SK-N-MC (cell line): ENCODE measurements at regions not wholly inside any gene's neighbourhood (a gene's known extent, or its start where the extent isn't known, plus 50 kb on each side); places are given as distances from the start of the nearest gene placed in this dataset.

Experiments used
- DNase-seq: peaks from one replicate; pipeline ENCODE4 v3.0.0-alpha.2; 2011; ENCODE audit warnings: low read depth, low spot score
- H3K27ac ChIP-seq: fragments of 200-600 bp; sonication (generic); 2 replicates; pipeline ENCODE4 v1.5.1; 2016; ENCODE audit warnings: mixed run types
- H3K36me3 ChIP-seq: fragments of 200-600 bp; sonication (generic); 2 replicates; pipeline ENCODE4 v1.6.1; 2017; ENCODE audit warnings: antibody characterized with exemption, low read length, mixed read lengths; ENCODE audit not compliant: insufficient read depth
- H3K4me3 ChIP-seq: fragments of 200-600 bp; sonication (generic); 2 replicates; pipeline ENCODE4 v1.5.1; 2016
- H3K9ac ChIP-seq: fragments of 200-600 bp; sonication (generic); 2 replicates; pipeline ENCODE4 v1.8.0; 2017; ENCODE audit warnings: mixed run types, mixed read lengths; ENCODE audit not compliant: insufficient read length
- H3K9me3 ChIP-seq: fragments of 200-600 bp; sonication (generic); 2 replicates; pipeline ENCODE4 v1.6.1; 2017; ENCODE audit warnings: low read depth, mild to moderate bottlenecking, antibody characterized with exemption, low read length, moderate library complexity, mixed read lengths
- EZH2 ChIP-seq: fragments of 200-600 bp; sonication (generic); IDR thresholded peaks from one replicate; pipeline ENCODE4 v1.6.1; 2017; ENCODE audit warnings: antibody characterized with exemption
- FOXP2 ChIP-seq: optimal IDR thresholded peaks from 2 replicates; pipeline ENCODE3; 2011; ENCODE audit warnings: mild to moderate bottlenecking, moderate library complexity; ENCODE audit not compliant: insufficient read depth; ENCODE audit errors: extremely low read length, control extremely low read depth
- POLR2AphosphoS5 ChIP-seq: IDR thresholded peaks from 2 replicates; pipeline ENCODE4 v1.6.1; 2012; ENCODE audit warnings: mild to moderate bottlenecking, low read depth, low read length, borderline replicate concordance

- Histone ChIP-seq H3K4me3 (no peak overlapping the region), H3K9me3 (no peaks in the 10 kb centered on the region), H3K36me3 (no peaks in the 10 kb centered on the region), H3K27ac (no peak overlapping the region), H3K9ac (no peak overlapping the region)
- TF ChIP-seq EZH2 (no peak), POLR2AphosphoS5 (no peak), FOXP2 (no peak)
- no peak for DNase-seq
Measured at GRCh38 chr4:161178310-161178709, 985.5 kb downstream of the FSTL5 start.

- Histone ChIP-seq H3K9me3 (no peaks in the 10 kb centered on the region), H3K4me3 (no peak overlapping the region), H3K9ac (no peak overlapping the region), H3K36me3 (no peaks in the 10 kb centered on the region), H3K27ac (no peak overlapping the region)
- TF ChIP-seq POLR2AphosphoS5: no peak
- no peak for TF ChIP-seq EZH2
- no peak for TF ChIP-seq FOXP2
- no peak for DNase-seq
Measured at GRCh38 chr4:161172396-161173026, 991.3 kb downstream of the FSTL5 start.

DNA sequence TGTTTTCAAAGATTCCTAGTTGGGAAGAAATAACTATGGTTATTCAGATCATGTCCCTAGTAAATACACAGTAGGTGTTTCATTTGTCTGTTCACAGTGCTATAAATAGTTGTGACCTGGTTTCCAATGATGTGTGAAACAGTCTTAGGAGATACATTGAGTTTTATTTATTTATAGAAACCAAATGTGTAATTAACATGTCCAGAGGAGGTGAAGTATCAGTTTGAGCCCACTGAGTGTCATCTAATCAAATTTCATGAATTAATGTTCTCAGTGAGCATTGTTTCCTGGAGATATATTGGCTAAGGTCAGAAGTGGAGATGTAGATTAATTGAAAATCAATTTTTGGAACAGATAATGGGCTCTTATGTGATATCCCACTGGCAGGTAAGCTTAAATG, 996.3 kb downstream of the FSTL5 start:
- DNase-seq: no peak
- no peaks in the 10 kb centered on the region for H3K36me3 ChIP-seq
- H3K27ac ChIP-seq: no peak overlapping the region
- TF ChIP-seq POLR2AphosphoS5: no peak
- TF ChIP-seq EZH2: no peak
- no peak for TF ChIP-seq FOXP2
- no peak overlapping the region for H3K9ac ChIP-seq
- H3K9me3 ChIP-seq: no peaks in the 10 kb centered on the region
- no peak overlapping the region for H3K4me3 ChIP-seq

GRCh38 chr4:161160718-161161117, 1003.1 kb downstream of the FSTL5 start:
- no peaks in the 10 kb centered on the region for H3K9me3 ChIP-seq
- no peak overlapping the region for H3K27ac ChIP-seq
- TF ChIP-seq POLR2AphosphoS5: no peak
- no peak for TF ChIP-seq FOXP2
- TF ChIP-seq EZH2: no peak
- H3K4me3 ChIP-seq: no peak overlapping the region
- H3K9ac ChIP-seq: no peak overlapping the region
- DNase-seq: no peak
- H3K36me3 ChIP-seq: no peaks in the 10 kb centered on the region

DNA sequence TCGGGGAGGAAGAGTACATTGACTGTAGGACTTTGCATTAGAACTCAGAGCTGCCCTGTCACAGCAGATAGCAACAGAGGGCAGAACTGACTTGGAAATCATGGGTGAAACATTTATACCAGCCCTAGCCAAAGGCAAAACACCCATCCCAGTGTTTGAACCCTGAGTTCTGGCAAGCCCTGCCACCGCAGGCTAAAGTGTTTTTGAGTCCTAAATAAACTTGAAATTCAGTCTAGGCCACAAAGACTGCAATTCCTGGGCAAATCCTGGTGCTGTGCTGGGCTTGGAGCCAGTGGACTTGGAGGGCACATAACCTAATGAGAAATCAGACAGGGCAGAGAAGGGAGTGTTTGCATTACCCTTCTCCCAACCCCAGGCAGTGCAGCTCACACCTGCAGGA, 1015.7 kb downstream of the FSTL5 start:
- no peak overlapping the region for H3K9ac ChIP-seq
- H3K36me3 ChIP-seq: no peaks in the 10 kb centered on the region
- H3K9me3 ChIP-seq: no peaks in the 10 kb centered on the region
- DNase-seq: no peak
- H3K4me3 ChIP-seq: no peak overlapping the region
- no peak overlapping the region for H3K27ac ChIP-seq
- no peak for TF ChIP-seq POLR2AphosphoS5
- TF ChIP-seq FOXP2: no peak
- no peak for TF ChIP-seq EZH2

GRCh38 chr4:161143375-161143774, 1020.4 kb downstream of the FSTL5 start:
- Histone ChIP-seq H3K4me3 (no peak overlapping the region), H3K9me3 (peaks cover 4% of the 10 kb centered on the region; the same call in 1 of the 2 replicates), H3K9ac (no peak overlapping the region), H3K27ac (no peak overlapping the region), H3K36me3 (no peaks in the 10 kb centered on the region)
- no peak for DNase-seq
- no peak for TF ChIP-seq FOXP2
- TF ChIP-seq POLR2AphosphoS5: no peak
- TF ChIP-seq EZH2: no peak

- no peak overlapping the region for H3K9ac ChIP-seq
- no peaks in the 10 kb centered on the region for H3K36me3 ChIP-seq
- H3K27ac ChIP-seq: peak overlapping the region; percentile 68
- H3K9me3 ChIP-seq: peaks cover 4% of the 10 kb centered on the region; the same call in 1 of the 2 replicates
- H3K4me3 ChIP-seq: no peak overlapping the region
- TF ChIP-seq FOXP2: no peak
- no peak for TF ChIP-seq POLR2AphosphoS5
- TF ChIP-seq EZH2: no peak
- DNase-seq: no peak
Measured at GRCh38 chr4:161134795-161135194, 1029.0 kb downstream of the FSTL5 start.

GRCh38 chr4:161133586-161134276, 1030.1 kb downstream of the FSTL5 start:
- TF ChIP-seq EZH2 (no peak), FOXP2 (no peak), POLR2AphosphoS5 (no peak)
- H3K9ac ChIP-seq: no peak overlapping the region
- H3K4me3 ChIP-seq: 0 out of 2 replicates have a peak overlapping the region, but pooled peaks have one; percentile 23

GRCh38 chr4:161132715-161133425, 1030.9 kb downstream of the FSTL5 start:
- H3K4me3 ChIP-seq: no peak overlapping the region
- peaks cover 3% of the 10 kb centered on the region; the same call in 1 of the 2 replicates for H3K9me3 ChIP-seq
- H3K36me3 ChIP-seq: no peaks in the 10 kb centered on the region
- no peak overlapping the region for H3K9ac ChIP-seq
- DNase-seq: no peak
- TF ChIP-seq EZH2 (no peak), FOXP2 (no peak), POLR2AphosphoS5 (no peak)
- peak overlapping the region; percentile 68 for H3K27ac ChIP-seq

More at GRCh38 chr4:161133586-161134276, 1030.1 kb downstream of the FSTL5 start:
- DNase-seq: peak; percentile 28
- Histone ChIP-seq H3K27ac (peak overlapping the region; percentile 68), H3K9me3 (peaks cover 4% of the 10 kb centered on the region; the same call in 1 of the 2 replicates), H3K36me3 (no peaks in the 10 kb centered on the region)
